Activated naive CD8-positive, alpha-beta T cell treated with anti-CD3 and anti-CD28 coated beads, Interleukin-2, amount 50 U/mL, for 24 hours (primary cell): ENCODE measurements at regions not wholly inside any gene's neighbourhood (a gene's known extent, or its start where the extent isn't known, plus 50 kb on each side); places are given as distances from the start of the nearest gene placed in this dataset.
A peak's percentile ranks its signal among the peaks of the same experiment; 100 is the strongest.

Source experiments
- ATAC-seq: fragments of 150-1000 bp; cut with Tn5 transposase; one replicate; pipeline ENCODE4 v1.10.0; 2021
- DNase-seq: peaks from one replicate; pipeline ENCODE4 v3.0.0; 2021
- H3K27ac Mint-ChIP-seq: one replicate; pipeline ENCODE4 v1.8.0; 2021; ENCODE audit warnings: mild to moderate bottlenecking, mixed read lengths
- H3K27me3 Mint-ChIP-seq: one replicate; pipeline ENCODE4 v1.8.0; 2021; ENCODE audit warnings: mixed read lengths
- H3K36me3 Mint-ChIP-seq: one replicate; pipeline ENCODE4 v1.8.0; 2021; ENCODE audit warnings: low read depth, mixed read lengths
- H3K4me1 Mint-ChIP-seq: one replicate; pipeline ENCODE4 v1.8.0; 2021; ENCODE audit warnings: mixed read lengths
- H3K4me3 Mint-ChIP-seq: one replicate; pipeline ENCODE4 v1.8.0; 2021; ENCODE audit warnings: mild to moderate bottlenecking, moderate library complexity, mixed read lengths
- H3K9me3 Mint-ChIP-seq: one replicate; pipeline ENCODE4 v1.8.0; 2021; ENCODE audit warnings: mixed read lengths

DNA sequence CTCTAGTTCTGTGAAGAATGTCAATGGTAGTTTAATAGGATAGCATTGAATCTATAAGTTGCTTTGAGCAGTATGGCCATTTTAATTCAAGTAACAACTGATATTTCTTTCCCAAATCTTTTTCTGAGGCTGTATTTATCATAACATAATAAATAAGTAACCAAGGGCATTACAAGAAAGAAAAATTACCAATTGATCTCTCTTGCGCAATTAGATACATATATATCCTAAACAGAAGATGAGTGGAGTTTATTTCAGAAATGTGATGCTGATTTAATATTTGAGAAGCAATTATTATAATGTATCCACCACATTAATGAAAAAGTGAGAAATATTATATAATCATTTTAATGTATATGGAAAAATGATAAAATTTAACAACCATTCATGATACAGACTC is 802.5 kb upstream of the AGA start:
- H3K9me3 Mint-ChIP-seq: peaks cover 5% of the 10 kb centered on the region
- H3K27ac Mint-ChIP-seq: no peak overlapping the region
- no peaks in the 10 kb centered on the region for H3K36me3 Mint-ChIP-seq
- H3K4me1 Mint-ChIP-seq: no peaks in the 10 kb centered on the region
- DNase-seq (no peak), ATAC-seq (no peak)
- no peak overlapping the region for H3K4me3 Mint-ChIP-seq
- H3K27me3 Mint-ChIP-seq: no peaks in the 10 kb centered on the region

GRCh38 chr4:178255172-178255571 is 812.9 kb upstream of the AGA start:
- peaks cover 3% of the 10 kb centered on the region for H3K9me3 Mint-ChIP-seq
- no peak overlapping the region for H3K4me3 Mint-ChIP-seq
- ATAC-seq (no peak), DNase-seq (no peak)
- no peak overlapping the region for H3K27ac Mint-ChIP-seq
- no peaks in the 10 kb centered on the region for H3K4me1 Mint-ChIP-seq
- no peaks in the 10 kb centered on the region for H3K36me3 Mint-ChIP-seq
- no peaks in the 10 kb centered on the region for H3K27me3 Mint-ChIP-seq

GRCh38 chr4:178258603-178259002 is 816.4 kb upstream of the AGA start:
- Mint-ChIP-seq H3K4me3 (no peak overlapping the region), H3K36me3 (no peaks in the 10 kb centered on the region), H3K27me3 (no peaks in the 10 kb centered on the region), H3K27ac (no peak overlapping the region), H3K4me1 (no peaks in the 10 kb centered on the region), H3K9me3 (peaks cover 10% of the 10 kb centered on the region)
- DNase-seq: no peak
- no peak for ATAC-seq

GRCh38 chr4:178259566-178259965 is 817.3 kb upstream of the AGA start:
- ATAC-seq: no peak
- H3K36me3 Mint-ChIP-seq: no peaks in the 10 kb centered on the region
- no peak for DNase-seq
- no peaks in the 10 kb centered on the region for H3K4me1 Mint-ChIP-seq
- H3K27me3 Mint-ChIP-seq: no peaks in the 10 kb centered on the region
- H3K4me3 Mint-ChIP-seq: no peak overlapping the region
- peaks cover 10% of the 10 kb centered on the region for H3K9me3 Mint-ChIP-seq
- no peak overlapping the region for H3K27ac Mint-ChIP-seq

DNA sequence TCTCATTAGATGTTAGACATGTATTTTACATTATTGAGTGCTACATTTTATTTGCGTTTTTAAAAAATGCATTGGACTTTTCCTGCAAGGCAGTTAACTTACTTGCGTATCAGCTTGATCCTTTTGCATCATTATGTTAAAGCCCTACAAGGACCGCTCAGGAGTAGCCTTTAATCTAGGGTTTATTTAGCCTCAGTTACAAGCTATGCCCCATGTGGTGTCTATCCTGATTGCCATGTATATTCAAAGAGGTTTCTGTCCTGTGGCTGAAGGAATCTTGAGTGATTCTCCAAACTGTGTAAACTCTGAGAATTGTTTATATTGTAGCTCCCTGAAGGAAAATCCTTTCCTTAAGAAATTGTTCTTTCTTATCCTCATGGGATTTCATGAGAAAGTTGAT is 821.8 kb upstream of the AGA start:
- H3K27me3 Mint-ChIP-seq: no peaks in the 10 kb centered on the region
- H3K4me3 Mint-ChIP-seq: no peak overlapping the region
- ATAC-seq (no peak), DNase-seq (no peak)
- H3K4me1 Mint-ChIP-seq: no peaks in the 10 kb centered on the region
- peaks cover 14% of the 10 kb centered on the region for H3K9me3 Mint-ChIP-seq
- no peak overlapping the region for H3K27ac Mint-ChIP-seq
- no peaks in the 10 kb centered on the region for H3K36me3 Mint-ChIP-seq

- DNase-seq: no peak
- Mint-ChIP-seq H3K4me1 (no peaks in the 10 kb centered on the region), H3K4me3 (no peak overlapping the region), H3K9me3 (peaks cover 18% of the 10 kb centered on the region), H3K27ac (no peak overlapping the region), H3K36me3 (no peaks in the 10 kb centered on the region), H3K27me3 (no peaks in the 10 kb centered on the region)
- no peak for ATAC-seq
Measured at GRCh38 chr4:178271386-178271785, 829.1 kb upstream of the AGA start.

- Mint-ChIP-seq H3K4me3 (no peak overlapping the region), H3K9me3 (peaks cover 14% of the 10 kb centered on the region), H3K27ac (no peak overlapping the region), H3K36me3 (no peaks in the 10 kb centered on the region), H3K27me3 (no peaks in the 10 kb centered on the region), H3K4me1 (no peaks in the 10 kb centered on the region)
- ATAC-seq (no peak), DNase-seq (no peak)
Measured at GRCh38 chr4:178273168-178273567, 830.9 kb upstream of the AGA start.

DNA sequence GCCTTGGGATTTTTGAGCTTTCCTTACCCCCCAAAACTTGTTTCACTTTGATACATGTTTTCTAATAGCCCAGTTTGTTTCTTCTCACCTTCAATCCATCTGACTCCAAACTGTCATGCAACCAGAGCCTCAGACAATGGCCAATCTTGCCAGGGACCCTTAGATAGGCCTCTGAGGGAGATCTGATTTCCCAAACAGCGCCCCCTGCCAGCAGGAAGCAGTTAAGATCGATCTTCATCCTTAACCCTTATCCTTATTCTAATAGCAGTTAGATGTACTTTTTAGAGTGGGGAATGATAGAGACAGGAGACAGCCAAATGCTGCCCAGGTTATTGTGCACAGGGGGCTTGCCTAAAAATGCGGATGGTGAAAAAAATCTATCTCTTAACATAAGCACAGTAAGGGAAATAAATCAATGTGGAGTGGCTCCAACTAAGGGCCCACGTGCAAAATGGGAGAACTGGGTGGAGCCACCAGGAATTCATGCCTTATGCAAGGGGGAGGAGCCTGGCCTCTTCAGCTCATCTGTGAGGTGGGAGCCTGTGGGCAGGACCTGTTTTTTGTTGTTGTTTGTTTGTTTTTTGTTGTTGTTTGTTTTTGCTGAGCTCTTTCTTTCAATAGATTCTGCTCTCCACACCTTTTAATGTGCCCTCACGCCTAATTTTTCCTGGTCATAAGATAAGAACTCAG is 833.6 kb upstream of the AGA start:
- no peak for DNase-seq
- no peak overlapping the region for H3K27ac Mint-ChIP-seq
- H3K36me3 Mint-ChIP-seq: no peaks in the 10 kb centered on the region
- no peak for ATAC-seq
- no peaks in the 10 kb centered on the region for H3K4me1 Mint-ChIP-seq
- no peak overlapping the region for H3K4me3 Mint-ChIP-seq
- H3K27me3 Mint-ChIP-seq: no peaks in the 10 kb centered on the region
- H3K9me3 Mint-ChIP-seq: peaks cover 8% of the 10 kb centered on the region

GRCh38 chr4:178280362-178280761 is 838.1 kb upstream of the AGA start:
- Mint-ChIP-seq H3K4me3 (no peak overlapping the region), H3K27ac (no peak overlapping the region), H3K27me3 (no peaks in the 10 kb centered on the region), H3K36me3 (no peaks in the 10 kb centered on the region), H3K4me1 (no peaks in the 10 kb centered on the region), H3K9me3 (peaks cover 5% of the 10 kb centered on the region)
- DNase-seq (no peak), ATAC-seq (no peak)

- no peaks in the 10 kb centered on the region for H3K4me1 Mint-ChIP-seq
- no peaks in the 10 kb centered on the region for H3K27me3 Mint-ChIP-seq
- ATAC-seq (no peak), DNase-seq (no peak)
- no peaks in the 10 kb centered on the region for H3K36me3 Mint-ChIP-seq
- peaks cover 10% of the 10 kb centered on the region for H3K9me3 Mint-ChIP-seq
- H3K27ac Mint-ChIP-seq: no peak overlapping the region
- no peak overlapping the region for H3K4me3 Mint-ChIP-seq
Measured at GRCh38 chr4:178288462-178288861, 846.2 kb upstream of the AGA start.

- H3K36me3 Mint-ChIP-seq: no peaks in the 10 kb centered on the region
- H3K4me1 Mint-ChIP-seq: no peaks in the 10 kb centered on the region
- DNase-seq (no peak), ATAC-seq (no peak)
- H3K27ac Mint-ChIP-seq: no peak overlapping the region
- H3K4me3 Mint-ChIP-seq: no peak overlapping the region
- peaks cover 12% of the 10 kb centered on the region for H3K9me3 Mint-ChIP-seq
- no peaks in the 10 kb centered on the region for H3K27me3 Mint-ChIP-seq
Measured at GRCh38 chr4:178293601-178294000, 851.4 kb upstream of the AGA start.

DNA sequence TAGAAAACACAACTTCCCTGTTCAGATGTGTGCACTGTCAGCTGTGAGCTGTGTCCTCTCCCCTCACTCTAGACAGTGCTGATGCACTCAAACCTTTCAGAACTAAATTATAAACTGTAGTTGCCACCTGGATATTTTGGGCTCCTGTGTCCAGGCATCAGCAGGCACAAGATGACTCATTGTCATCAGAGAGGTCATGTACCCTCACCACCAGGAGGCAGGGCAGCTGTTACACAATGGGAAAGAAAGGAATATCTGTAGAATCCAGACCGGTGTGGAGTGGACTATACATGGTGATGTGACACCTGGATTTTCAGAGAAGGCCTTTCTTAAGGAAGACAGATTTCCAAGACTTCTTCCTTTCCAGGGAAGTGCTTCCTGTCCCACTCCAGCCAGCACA is 854.4 kb upstream of the AGA start:
- Mint-ChIP-seq H3K4me1 (no peaks in the 10 kb centered on the region), H3K9me3 (peaks cover 8% of the 10 kb centered on the region), H3K27ac (no peak overlapping the region), H3K36me3 (no peaks in the 10 kb centered on the region), H3K4me3 (no peak overlapping the region), H3K27me3 (no peaks in the 10 kb centered on the region)
- no peak for DNase-seq
- ATAC-seq: peak; percentile 15

DNA sequence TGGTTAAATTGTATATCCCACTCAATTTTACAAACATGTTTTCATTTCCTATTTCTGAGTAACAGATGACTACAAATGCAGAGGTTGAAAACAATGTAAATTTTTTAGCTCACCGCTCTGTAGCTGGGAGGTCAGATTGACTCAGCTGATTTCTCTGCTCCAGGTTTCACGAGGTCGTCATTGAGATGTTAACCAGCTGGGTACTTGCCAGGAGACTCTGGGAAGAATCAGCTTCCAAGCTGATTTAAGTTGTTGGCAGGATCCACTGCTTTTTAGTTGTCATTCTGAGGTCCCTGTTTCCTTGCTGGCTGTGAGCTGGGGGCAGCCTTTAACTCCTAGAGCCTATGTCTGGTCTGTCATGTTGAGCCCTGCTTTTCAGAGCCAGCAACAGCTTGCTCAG is 864.3 kb upstream of the AGA start:
- no peaks in the 10 kb centered on the region for H3K36me3 Mint-ChIP-seq
- no peak for ATAC-seq
- H3K9me3 Mint-ChIP-seq: peaks cover 3% of the 10 kb centered on the region
- H3K27me3 Mint-ChIP-seq: no peaks in the 10 kb centered on the region
- no peaks in the 10 kb centered on the region for H3K4me1 Mint-ChIP-seq
- H3K27ac Mint-ChIP-seq: no peak overlapping the region
- H3K4me3 Mint-ChIP-seq: no peak overlapping the region
- DNase-seq: no peak

- no peak for DNase-seq
- H3K4me3 Mint-ChIP-seq: no peak overlapping the region
- ATAC-seq: no peak
- H3K27ac Mint-ChIP-seq: no peak overlapping the region
- H3K36me3 Mint-ChIP-seq: no peaks in the 10 kb centered on the region
- H3K27me3 Mint-ChIP-seq: no peaks in the 10 kb centered on the region
- no peaks in the 10 kb centered on the region for H3K4me1 Mint-ChIP-seq
- peaks cover 3% of the 10 kb centered on the region for H3K9me3 Mint-ChIP-seq
Measured at GRCh38 chr4:178309890-178310289, 867.7 kb upstream of the AGA start.

- H3K4me3 Mint-ChIP-seq: no peak overlapping the region
- DNase-seq (no peak), ATAC-seq (no peak)
- H3K4me1 Mint-ChIP-seq: no peaks in the 10 kb centered on the region
- H3K27me3 Mint-ChIP-seq: no peaks in the 10 kb centered on the region
- no peaks in the 10 kb centered on the region for H3K36me3 Mint-ChIP-seq
- peaks cover 3% of the 10 kb centered on the region for H3K9me3 Mint-ChIP-seq
- no peak overlapping the region for H3K27ac Mint-ChIP-seq
Measured at GRCh38 chr4:178311997-178312396, 869.8 kb upstream of the AGA start.

DNA sequence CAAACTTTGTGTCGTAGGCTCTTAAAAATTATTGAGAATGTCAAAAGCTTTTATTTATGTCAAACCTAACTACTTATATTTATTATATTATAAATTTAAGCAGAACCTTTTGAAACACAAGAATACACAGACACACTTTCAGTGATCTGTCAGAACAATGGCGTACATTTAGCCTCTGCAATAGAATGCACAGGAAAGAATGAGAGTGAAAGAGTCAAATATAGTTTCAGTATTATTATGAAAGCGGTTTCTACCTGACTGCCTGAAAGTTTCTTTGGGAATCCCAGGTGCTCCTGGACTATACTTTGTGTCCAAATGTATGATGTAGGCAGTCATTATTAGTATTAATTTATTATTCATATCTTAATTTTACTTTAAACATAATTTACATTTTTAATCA is 872.0 kb upstream of the AGA start:
- H3K27me3 Mint-ChIP-seq: no peaks in the 10 kb centered on the region
- H3K27ac Mint-ChIP-seq: no peak overlapping the region
- no peak for ATAC-seq
- H3K4me1 Mint-ChIP-seq: no peaks in the 10 kb centered on the region
- peaks cover 6% of the 10 kb centered on the region for H3K9me3 Mint-ChIP-seq
- no peak overlapping the region for H3K4me3 Mint-ChIP-seq
- no peak for DNase-seq
- no peaks in the 10 kb centered on the region for H3K36me3 Mint-ChIP-seq
